Hepatic stellate cell (primary cell): ENCODE measurements at regions not wholly inside any gene's neighbourhood (a gene's known extent, or its start where the extent isn't known, plus 50 kb on each side); places are given as distances from the start of the nearest gene placed in this dataset.

Experiments
- DNase-seq: peaks from one replicate; pipeline ENCODE4 v3.0.0; 2011; ENCODE audit warnings: low spot score

DNA sequence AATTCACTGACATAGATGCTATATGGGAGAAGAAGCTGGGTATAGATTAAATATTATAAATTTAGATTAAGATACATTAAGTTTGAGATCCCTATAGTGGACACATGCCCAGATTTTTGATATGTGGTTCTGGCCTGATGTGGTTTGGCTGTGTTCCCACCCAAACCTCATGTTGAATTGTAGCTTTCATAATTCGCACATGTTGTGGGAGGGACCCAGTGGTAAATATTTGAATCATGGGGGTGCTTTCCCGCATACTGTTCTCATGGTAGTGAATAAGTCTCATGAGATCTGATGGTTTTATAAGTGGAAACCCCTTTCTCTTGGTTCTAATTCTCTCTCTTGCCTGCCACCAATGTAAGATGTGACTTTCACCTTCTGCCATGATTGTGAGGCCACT lies 189.4 kb upstream of the CD96 start:
- DNase-seq, result no peak

DNA sequence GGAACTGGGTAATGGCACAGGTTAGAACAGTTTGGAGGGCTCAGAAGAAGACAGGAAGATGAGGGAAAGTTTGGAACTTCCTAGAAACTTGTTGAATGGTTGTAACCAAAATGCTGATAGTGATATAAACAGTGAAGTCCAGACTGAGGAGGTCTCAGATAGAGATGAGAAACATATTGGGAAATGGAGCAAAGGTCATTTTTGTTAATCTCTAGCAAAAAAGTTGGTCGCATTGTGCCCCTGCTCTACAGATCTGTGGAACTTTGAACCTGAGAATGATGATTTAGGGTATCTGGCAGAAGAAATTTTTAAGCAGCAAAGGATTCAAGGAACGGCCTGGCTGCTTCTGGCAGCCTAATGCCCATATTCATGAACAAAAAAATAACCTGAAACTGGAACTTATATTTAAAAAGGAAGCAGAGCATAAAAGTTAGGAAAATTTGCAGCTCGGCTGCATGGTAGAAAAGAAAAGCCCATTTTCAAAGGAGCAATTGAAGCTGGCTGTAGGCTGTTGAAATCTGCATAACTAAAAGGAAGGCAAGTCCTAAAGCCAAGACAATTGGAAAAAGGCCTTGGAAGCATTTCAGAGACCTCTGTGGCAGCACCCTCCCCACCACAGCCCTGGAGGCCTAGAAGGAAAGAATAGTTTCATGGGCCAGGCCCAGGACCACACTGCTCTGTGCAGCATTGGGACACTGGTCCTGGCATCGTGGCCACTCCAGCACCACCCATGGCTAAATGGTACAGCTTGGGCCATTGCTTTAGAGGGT lies 182.6 kb upstream of the CD96 start:
- no peak for DNase-seq

GRCh38 chr3:111362381-111363009 lies 179.5 kb upstream of the CD96 start:
- DNase-seq, result no peak

DNA sequence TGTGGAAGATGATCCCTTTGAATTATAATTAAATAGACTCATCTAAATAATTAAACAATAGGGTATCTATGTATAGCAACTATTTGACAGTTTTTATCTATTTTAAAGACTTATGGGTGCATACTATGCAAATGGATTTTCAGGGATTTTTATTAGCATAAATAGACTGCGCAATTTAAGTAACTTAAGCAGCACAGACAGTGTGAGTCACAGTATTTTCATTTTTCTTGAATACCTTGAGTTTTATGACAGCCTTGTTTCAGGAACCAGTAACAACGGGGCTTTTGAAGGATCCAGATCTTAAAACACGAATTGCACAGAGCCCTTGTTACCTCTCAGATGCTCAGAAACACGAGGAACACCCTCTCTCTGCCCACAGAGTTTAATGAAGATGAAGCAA lies 175.5 kb upstream of the CD96 start:
- DNase-seq, result no peak

GRCh38 chr3:111368056-111368455 lies 173.9 kb upstream of the CD96 start:
- DNase-seq, result no peak

DNA sequence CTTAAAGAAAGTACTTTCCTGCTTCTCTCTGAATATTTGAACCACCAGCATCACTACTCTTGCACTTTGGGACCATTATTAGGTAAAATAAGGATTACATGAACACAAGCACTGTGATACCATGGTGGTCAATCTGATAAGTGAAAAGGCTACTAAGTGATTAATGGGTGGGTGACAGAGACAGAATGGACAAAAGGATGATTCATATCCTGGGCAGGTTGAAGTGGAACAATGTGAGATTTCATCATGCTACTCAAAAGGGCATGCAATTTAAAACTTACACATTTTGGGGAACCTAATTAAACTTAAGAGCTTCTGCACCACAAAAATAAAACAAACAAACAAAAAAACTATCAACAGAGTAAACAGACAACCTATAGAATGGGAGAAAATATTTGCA lies 172.0 kb upstream of the CD96 start:
- DNase-seq, result no peak

GRCh38 chr3:111373239-111373638 lies 168.8 kb upstream of the CD96 start:
- no peak for DNase-seq

GRCh38 chr3:111373861-111374260 lies 168.1 kb upstream of the CD96 start:
- no peak for DNase-seq

- no peak for DNase-seq
Measured at GRCh38 chr3:111385971-111386495, 156.0 kb upstream of the CD96 start.

DNA sequence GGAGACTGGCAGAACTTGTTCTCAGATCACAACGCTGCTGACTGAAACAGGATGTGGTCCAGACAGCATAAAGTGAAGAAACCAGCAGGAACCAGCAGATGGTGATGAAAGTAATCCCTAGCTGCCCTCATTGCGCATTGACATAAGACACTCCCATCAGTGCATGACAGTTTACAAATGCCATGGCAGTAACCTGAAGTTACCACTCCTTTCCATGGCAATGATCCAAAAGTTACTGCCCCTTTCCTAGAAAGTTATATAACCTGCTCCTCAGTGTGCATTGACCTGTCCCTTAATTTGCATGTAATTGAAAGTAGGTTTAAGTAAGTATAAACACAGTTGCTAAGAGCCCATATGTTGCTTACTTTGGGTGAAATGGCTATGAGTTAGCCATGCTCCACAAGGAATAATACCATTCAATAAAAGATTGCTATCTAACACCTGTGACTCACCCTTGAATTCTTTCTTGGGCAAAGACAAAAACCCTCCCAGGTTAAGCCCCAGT lies 149.1 kb upstream of the CD96 start:
- no peak for DNase-seq

GRCh38 chr3:111412656-111413055 lies 129.3 kb upstream of the CD96 start:
- DNase-seq, result no peak

GRCh38 chr3:111414531-111414930 lies 127.5 kb upstream of the CD96 start:
- DNase-seq, result no peak

- DNase-seq, result no peak
Measured at GRCh38 chr3:111415018-111415417, 127.0 kb upstream of the CD96 start.

DNA sequence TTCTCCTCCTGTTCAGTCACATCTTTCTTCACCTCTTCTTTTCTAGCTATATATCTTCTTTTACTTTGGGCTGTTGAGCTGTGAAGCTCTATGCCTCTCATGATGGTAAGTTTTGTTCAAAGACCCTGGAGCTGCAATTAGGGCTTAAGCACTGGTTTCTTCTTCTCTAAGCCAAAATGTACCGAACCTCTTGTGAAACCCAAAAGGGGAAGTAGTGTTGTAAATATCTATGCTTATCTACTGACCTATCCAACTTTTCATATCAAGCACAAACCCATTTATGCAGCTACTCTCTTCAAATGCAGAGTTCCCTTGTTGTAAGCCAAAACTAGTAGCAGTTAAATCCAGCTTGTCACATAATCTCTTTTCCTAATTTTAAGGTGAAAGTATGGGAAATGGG lies 123.6 kb upstream of the CD96 start:
- no peak for DNase-seq

DNA sequence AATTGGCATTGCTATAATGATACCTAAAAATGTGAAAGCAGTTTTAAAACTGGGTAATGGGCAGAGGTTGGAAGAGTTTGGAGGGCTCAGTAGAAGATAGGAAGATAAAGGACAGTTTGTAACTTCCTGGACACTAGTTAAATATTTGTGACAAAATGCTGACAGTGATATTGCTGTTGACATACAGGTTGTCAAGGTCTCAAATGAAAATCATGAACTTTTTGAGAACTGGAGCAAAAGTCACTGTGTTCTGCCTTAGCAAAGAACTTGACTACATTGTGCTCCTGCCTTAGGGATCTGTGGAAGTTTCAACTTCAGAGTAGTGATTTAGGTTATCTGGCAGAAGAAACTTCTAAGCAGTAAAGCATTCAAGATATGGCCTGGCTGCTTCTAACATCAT lies 113.7 kb upstream of the CD96 start:
- DNase-seq, result no peak

GRCh38 chr3:111434941-111435622 lies 106.9 kb upstream of the CD96 start:
- DNase-seq, result no peak

DNA sequence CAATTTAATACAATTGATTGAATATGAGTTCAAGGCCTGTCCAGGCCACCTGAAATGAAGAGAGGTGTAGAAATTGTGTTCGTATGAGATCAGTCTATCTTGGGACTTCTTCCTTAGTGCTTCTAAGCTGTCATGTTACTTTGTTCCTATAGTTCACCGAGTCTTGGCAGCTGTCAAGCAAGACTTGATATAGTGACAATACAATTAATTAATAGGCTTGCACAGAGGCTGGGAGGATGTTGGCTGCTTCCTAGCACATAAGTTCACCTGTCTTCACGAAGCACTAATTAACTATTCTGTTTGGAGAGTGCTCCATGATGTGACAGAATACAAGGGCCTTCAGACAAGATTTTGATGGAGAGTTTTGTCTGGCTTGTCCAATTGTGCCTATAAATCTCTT lies 103.7 kb upstream of the CD96 start:
- no peak for DNase-seq

GRCh38 chr3:111454551-111454950 lies 87.4 kb upstream of the CD96 start:
- DNase-seq, result no peak

GRCh38 chr3:111465081-111465670 lies 76.8 kb upstream of the CD96 start:
- DNase-seq, result no peak

- DNase-seq, result no peak
Measured at GRCh38 chr3:111470032-111470431, 72.0 kb upstream of the CD96 start.

- no peak for DNase-seq
Measured at GRCh38 chr3:111471831-111472230, 70.2 kb upstream of the CD96 start.

DNA sequence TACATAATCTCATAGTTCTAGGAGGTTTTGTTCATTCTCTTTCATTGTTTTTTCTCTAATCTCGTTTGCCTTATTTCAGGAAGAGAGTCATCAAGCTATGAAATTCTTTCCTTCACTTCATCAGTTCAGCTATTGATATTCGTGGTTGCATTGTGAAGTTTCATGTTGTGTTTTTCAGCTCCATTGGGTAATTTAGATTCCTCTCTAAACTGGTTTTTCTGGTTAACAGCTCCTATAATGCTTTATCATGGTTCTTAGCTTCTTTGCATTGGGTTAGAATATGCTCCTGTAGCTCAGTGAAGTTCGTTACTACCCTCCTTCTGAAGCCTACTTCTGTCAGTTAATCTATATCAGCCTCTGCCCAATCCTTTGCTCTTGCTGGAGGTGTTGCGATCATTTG lies 69.4 kb upstream of the CD96 start:
- no peak for DNase-seq

- no peak for DNase-seq
Measured at GRCh38 chr3:111473550-111473949, 68.4 kb upstream of the CD96 start.
